Activated naive CD4-positive, alpha-beta T cell treated with anti-CD3 and anti-CD28 coated beads for 36 hours (primary cell): ENCODE measurements at regions not wholly inside any gene's neighbourhood (a gene's known extent, or its start where the extent isn't known, plus 50 kb on each side); places are given as distances from the start of the nearest gene placed in this dataset.

Experiments used
- CTCF ChIA-PET: fragments of 350-600 bp; sonication (Branson Sonifier 250); formaldehyde crosslinking; loops from one replicate; lab custom pipeline; 2021; ENCODE audit warnings: antibody characterized with exemption; lab: Charles Lee
- DNase-seq: peaks from one replicate; pipeline ENCODE4 v3.0.0-alpha.2; 2020
- H3K27ac Mint-ChIP-seq: one replicate; pipeline ENCODE4 v1.8.0; 2021; ENCODE audit warnings: mild to moderate bottlenecking, mixed read lengths
- H3K27me3 Mint-ChIP-seq: one replicate; pipeline ENCODE4 v1.8.0; 2021; ENCODE audit warnings: low read depth, mixed read lengths
- H3K36me3 Mint-ChIP-seq: one replicate; pipeline ENCODE4 v1.8.0; 2021; ENCODE audit warnings: low read depth, mixed read lengths
- H3K4me1 Mint-ChIP-seq: one replicate; pipeline ENCODE4 v1.8.0; 2021; ENCODE audit warnings: low read depth, mixed read lengths
- H3K4me3 Mint-ChIP-seq: one replicate; pipeline ENCODE4 v1.8.0; 2021; ENCODE audit warnings: mild to moderate bottlenecking, moderate library complexity, mixed read lengths
- H3K9me3 Mint-ChIP-seq: one replicate; pipeline ENCODE4 v1.8.0; 2021; ENCODE audit warnings: mixed read lengths
- intact Hi-C: fragments of 100-400 bp; cut with micrococcal nuclease; formaldehyde crosslinking; loops from one replicate; pipeline ENCODE4 v1.15.1; 2023

- H3K27ac Mint-ChIP-seq = no peak overlapping the region
- H3K4me1 Mint-ChIP-seq = peaks cover 13% of the 10 kb centered on the region
- intact Hi-C loops = no loop called here
- CTCF ChIA-PET = no interaction called here
- H3K9me3 Mint-ChIP-seq = peaks cover 7% of the 10 kb centered on the region
- DNase-seq = no peak
- H3K36me3 Mint-ChIP-seq = peaks cover 3% of the 10 kb centered on the region
- H3K4me3 Mint-ChIP-seq = no peak overlapping the region
- no peaks in the 10 kb centered on the region for H3K27me3 Mint-ChIP-seq
Measured at GRCh38 chr3:29091599-29092189, 189.2 kb upstream of the RBMS3 start.

- Mint-ChIP-seq H3K4me3 (no peak overlapping the region), H3K27me3 (no peaks in the 10 kb centered on the region), H3K36me3 (peaks cover 3% of the 10 kb centered on the region), H3K9me3 (peaks cover 12% of the 10 kb centered on the region), H3K4me1 (peaks cover 13% of the 10 kb centered on the region), H3K27ac (no peak overlapping the region)
- CTCF ChIA-PET = no interaction called here
- no peak for DNase-seq
- intact Hi-C loops = no loop called here
Measured at GRCh38 chr3:29092348-29092747, 188.5 kb upstream of the RBMS3 start.

- CTCF ChIA-PET = no interaction called here
- H3K27me3 Mint-ChIP-seq = no peaks in the 10 kb centered on the region
- intact Hi-C loops = no loop called here
- H3K4me1 Mint-ChIP-seq = no peaks in the 10 kb centered on the region
- no peak for DNase-seq
- H3K36me3 Mint-ChIP-seq = no peaks in the 10 kb centered on the region
- H3K9me3 Mint-ChIP-seq = peaks cover 16% of the 10 kb centered on the region
- no peak overlapping the region for H3K27ac Mint-ChIP-seq
- H3K4me3 Mint-ChIP-seq = no peak overlapping the region
Measured at GRCh38 chr3:29099296-29099695, 181.6 kb upstream of the RBMS3 start.

DNA sequence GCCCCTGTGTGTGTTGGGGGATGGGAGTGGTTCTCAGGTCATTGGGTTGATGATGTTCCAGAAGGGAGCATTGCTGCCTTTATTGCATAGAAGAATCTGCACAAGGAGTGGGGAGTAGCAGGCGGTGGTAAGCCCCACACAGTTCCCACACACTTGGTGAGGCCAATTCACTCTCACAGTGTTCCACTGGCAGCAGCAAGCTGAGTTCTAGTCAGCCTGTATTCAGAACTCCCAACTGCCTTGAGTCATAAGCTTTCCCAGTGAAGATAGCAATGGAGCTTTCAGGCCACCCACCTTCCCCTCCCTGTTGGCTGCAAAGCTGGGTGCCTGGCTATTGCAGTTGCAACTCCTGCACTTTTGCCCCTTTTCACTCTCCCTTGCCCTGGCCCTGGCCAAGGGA, 181.1 kb upstream of the RBMS3 start:
- peaks cover 15% of the 10 kb centered on the region for H3K9me3 Mint-ChIP-seq
- H3K27me3 Mint-ChIP-seq = no peaks in the 10 kb centered on the region
- intact Hi-C loops = no loop called here
- CTCF ChIA-PET = no interaction called here
- H3K27ac Mint-ChIP-seq = no peak overlapping the region
- H3K4me1 Mint-ChIP-seq = no peaks in the 10 kb centered on the region
- no peak for DNase-seq
- H3K36me3 Mint-ChIP-seq = no peaks in the 10 kb centered on the region
- no peak overlapping the region for H3K4me3 Mint-ChIP-seq

DNA sequence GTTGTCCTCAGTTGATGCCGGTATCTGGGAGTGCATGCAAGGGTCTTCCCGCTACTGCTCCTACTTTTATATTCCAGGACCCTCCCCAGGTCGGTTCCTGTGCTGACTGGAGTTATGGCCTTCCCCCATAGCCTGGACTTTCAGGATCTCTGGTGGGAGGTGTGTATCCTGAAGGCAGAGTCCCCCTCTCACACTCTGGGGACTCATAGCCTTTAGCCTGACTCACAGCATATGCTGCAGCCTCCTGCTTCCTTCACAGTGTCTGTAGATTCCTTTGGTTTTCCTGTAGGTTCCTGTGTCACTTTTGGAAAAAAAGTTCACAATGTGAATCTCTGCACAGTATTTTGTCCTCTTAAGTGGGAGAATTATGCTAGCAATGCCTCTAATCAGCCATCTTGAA, 180.6 kb upstream of the RBMS3 start:
- DNase-seq = no peak
- no peaks in the 10 kb centered on the region for H3K4me1 Mint-ChIP-seq
- CTCF ChIA-PET = no interaction called here
- no peak overlapping the region for H3K27ac Mint-ChIP-seq
- no peak overlapping the region for H3K4me3 Mint-ChIP-seq
- H3K36me3 Mint-ChIP-seq = no peaks in the 10 kb centered on the region
- H3K9me3 Mint-ChIP-seq = peaks cover 15% of the 10 kb centered on the region
- no peaks in the 10 kb centered on the region for H3K27me3 Mint-ChIP-seq
- intact Hi-C loops = no loop called here

DNA sequence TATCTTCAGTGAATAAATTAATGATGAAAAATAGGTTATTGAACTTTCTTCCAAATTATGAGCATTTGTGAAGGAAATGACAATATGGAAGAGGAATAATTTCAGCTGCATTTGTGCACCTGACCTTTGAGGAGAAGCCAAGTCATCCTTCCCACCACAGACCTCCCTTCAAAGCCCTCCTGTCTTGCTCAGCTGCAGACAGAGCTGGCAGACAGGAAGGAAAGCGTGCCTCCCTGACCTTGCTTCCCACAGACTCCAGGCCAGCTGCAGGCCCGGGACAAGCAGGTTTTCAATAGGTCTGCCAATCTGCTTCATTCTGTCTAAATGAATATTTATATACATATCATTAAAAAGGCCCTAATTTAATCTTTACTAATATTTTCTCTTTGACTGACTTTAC, 152.9 kb upstream of the RBMS3 start:
- Mint-ChIP-seq H3K4me3 (no peak overlapping the region), H3K27ac (no peak overlapping the region), H3K9me3 (peaks cover 2% of the 10 kb centered on the region), H3K36me3 (no peaks in the 10 kb centered on the region), H3K4me1 (no peaks in the 10 kb centered on the region), H3K27me3 (no peaks in the 10 kb centered on the region)
- intact Hi-C loops = no loop called here
- DNase-seq = no peak
- CTCF ChIA-PET = no interaction called here

DNA sequence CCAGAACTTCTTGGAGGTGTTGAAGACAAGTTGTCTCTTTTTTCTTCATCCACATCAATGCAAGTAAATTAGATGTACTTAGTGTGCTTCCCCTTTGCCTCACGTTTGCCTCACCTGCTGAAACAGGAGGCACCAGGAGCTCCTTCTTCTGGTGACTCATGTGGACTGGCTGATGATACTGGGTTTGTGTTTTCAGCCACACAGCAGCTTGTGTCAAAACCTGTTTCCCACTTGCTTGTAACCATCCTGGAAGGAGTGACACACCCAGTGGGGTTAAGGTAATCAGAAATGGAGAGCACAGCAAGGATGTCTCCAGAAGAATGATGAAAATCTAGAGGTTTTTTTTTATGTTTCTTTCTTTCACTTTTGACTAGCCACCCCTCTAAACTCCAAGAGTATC, 143.3 kb upstream of the RBMS3 start:
- peak; percentile 34 for DNase-seq
- Mint-ChIP-seq H3K9me3 (no peaks in the 10 kb centered on the region), H3K36me3 (no peaks in the 10 kb centered on the region), H3K27me3 (no peaks in the 10 kb centered on the region), H3K4me1 (peaks cover 3% of the 10 kb centered on the region), H3K4me3 (no peak overlapping the region), H3K27ac (no peak overlapping the region)
- CTCF ChIA-PET = no interaction called here
- intact Hi-C loops = loop anchor here (5.0 to 10.0 kb wide), 3 partner anchors 145 to 223 kb away; partner anchors contain the start of gene RBMS3

GRCh38 chr3:29138171-29138570, 142.7 kb upstream of the RBMS3 start:
- Mint-ChIP-seq H3K9me3 (no peaks in the 10 kb centered on the region), H3K27ac (no peak overlapping the region), H3K4me1 (peaks cover 3% of the 10 kb centered on the region), H3K27me3 (no peaks in the 10 kb centered on the region), H3K36me3 (no peaks in the 10 kb centered on the region), H3K4me3 (no peak overlapping the region)
- no peak for DNase-seq
- CTCF ChIA-PET = no interaction called here
- intact Hi-C loops = loop anchor here (5.0 to 10.0 kb wide), 3 partner anchors 144 to 223 kb away; partner anchors contain the start of gene RBMS3

GRCh38 chr3:29140666-29141065, 140.2 kb upstream of the RBMS3 start:
- intact Hi-C loops = no loop called here
- no peaks in the 10 kb centered on the region for H3K27me3 Mint-ChIP-seq
- no peaks in the 10 kb centered on the region for H3K36me3 Mint-ChIP-seq
- peaks cover 3% of the 10 kb centered on the region for H3K4me1 Mint-ChIP-seq
- H3K27ac Mint-ChIP-seq = no peak overlapping the region
- no peak overlapping the region for H3K4me3 Mint-ChIP-seq
- no peaks in the 10 kb centered on the region for H3K9me3 Mint-ChIP-seq
- CTCF ChIA-PET = no interaction called here
- peak; percentile 5 for DNase-seq

- DNase-seq = no peak
- intact Hi-C loops = no loop called here
Measured at GRCh38 chr3:29141197-29141917, 139.5 kb upstream of the RBMS3 start.

DNA sequence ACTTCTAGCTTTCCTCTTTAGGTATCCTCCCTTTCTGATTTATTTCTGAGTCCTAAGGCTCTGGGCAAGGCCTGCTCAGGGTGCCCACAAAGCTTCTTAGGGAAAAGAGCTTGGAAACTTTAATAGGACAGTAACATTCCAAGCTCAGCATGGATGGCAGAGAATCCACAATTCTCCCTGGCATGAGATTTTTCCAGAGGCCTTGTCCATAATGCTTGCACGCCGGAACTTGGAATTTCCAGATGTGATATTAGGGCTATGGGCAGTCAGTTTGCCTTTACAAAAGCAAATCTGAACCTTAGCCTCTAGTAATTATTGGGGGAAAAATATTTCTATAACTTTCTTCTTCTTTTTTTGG, 139.0 kb upstream of the RBMS3 start:
- H3K27me3 Mint-ChIP-seq = no peaks in the 10 kb centered on the region
- H3K9me3 Mint-ChIP-seq = no peaks in the 10 kb centered on the region
- intact Hi-C loops = no loop called here
- DNase-seq = no peak
- H3K4me3 Mint-ChIP-seq = no peak overlapping the region
- peaks cover 3% of the 10 kb centered on the region for H3K4me1 Mint-ChIP-seq
- no peak overlapping the region for H3K27ac Mint-ChIP-seq
- no peaks in the 10 kb centered on the region for H3K36me3 Mint-ChIP-seq
- CTCF ChIA-PET = interaction anchor here (0.6 kb wide), 1 partner anchor 10 kb away, joined by 5 read pairs; no protein-coding TSS in a partner anchor

More at GRCh38 chr3:29141197-29141917, 139.5 kb upstream of the RBMS3 start:
- H3K9me3 Mint-ChIP-seq = no peaks in the 10 kb centered on the region
- H3K27ac Mint-ChIP-seq = no peak overlapping the region
- no peak overlapping the region for H3K4me3 Mint-ChIP-seq
- H3K4me1 Mint-ChIP-seq = peaks cover 3% of the 10 kb centered on the region
- H3K36me3 Mint-ChIP-seq = no peaks in the 10 kb centered on the region
- CTCF ChIA-PET = interaction anchor here (0.6 kb wide), 1 partner anchor 9 kb away, joined by 5 read pairs; no protein-coding TSS in a partner anchor
- no peaks in the 10 kb centered on the region for H3K27me3 Mint-ChIP-seq

DNA sequence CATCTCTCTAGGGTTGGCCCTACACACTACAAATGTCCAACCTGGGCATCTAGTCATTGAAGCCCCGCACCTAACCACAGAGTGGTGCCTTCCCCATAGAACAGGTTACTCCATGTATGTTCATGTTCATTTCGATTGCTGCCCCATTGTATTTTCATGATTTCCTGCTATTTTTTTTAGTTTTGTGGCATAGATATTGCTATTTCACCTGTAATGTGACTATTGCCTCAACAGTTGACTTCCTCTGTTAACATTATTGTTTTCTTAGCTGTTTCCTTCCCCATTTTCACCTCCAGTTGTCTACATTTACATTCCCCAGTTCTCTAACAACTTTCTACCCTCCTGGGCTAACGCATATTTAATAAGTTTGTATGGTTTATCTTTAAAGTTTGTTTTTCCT, 137.7 kb upstream of the RBMS3 start:
- H3K4me3 Mint-ChIP-seq = no peak overlapping the region
- no peaks in the 10 kb centered on the region for H3K9me3 Mint-ChIP-seq
- H3K36me3 Mint-ChIP-seq = no peaks in the 10 kb centered on the region
- H3K4me1 Mint-ChIP-seq = no peaks in the 10 kb centered on the region
- intact Hi-C loops = no loop called here
- H3K27me3 Mint-ChIP-seq = no peaks in the 10 kb centered on the region
- no peak overlapping the region for H3K27ac Mint-ChIP-seq
- DNase-seq = no peak
- CTCF ChIA-PET = interaction anchor here (0.6 kb wide), 1 partner anchor 138 kb away, joined by 4 read pairs; the partner anchor contains the start of gene RBMS3

- no peak overlapping the region for H3K4me3 Mint-ChIP-seq
- no peaks in the 10 kb centered on the region for H3K9me3 Mint-ChIP-seq
- no peaks in the 10 kb centered on the region for H3K27me3 Mint-ChIP-seq
- intact Hi-C loops = no loop called here
- H3K27ac Mint-ChIP-seq = no peak overlapping the region
- CTCF ChIA-PET = no interaction called here
- H3K36me3 Mint-ChIP-seq = no peaks in the 10 kb centered on the region
- H3K4me1 Mint-ChIP-seq = no peaks in the 10 kb centered on the region
- DNase-seq = no peak
Measured at GRCh38 chr3:29144361-29144760, 136.5 kb upstream of the RBMS3 start.
